ENCODE measurements at regions not wholly inside any gene's neighbourhood (a gene's known extent, or its start where the extent isn't known, plus 50 kb on each side); places are given as distances from the start of the nearest gene placed in this dataset.
"Not testable (repeated sequence)": the region's sequence is repeated elsewhere in the genome, so short reads cannot be mapped to it uniquely, and the experiment has no call there.

GRCh38 chr6:77332915-77333623 lies 130.2 kb downstream of the HTR1B start:
- intact Hi-C loops (cut with micrococcal nuclease) = no loop called here

DNA sequence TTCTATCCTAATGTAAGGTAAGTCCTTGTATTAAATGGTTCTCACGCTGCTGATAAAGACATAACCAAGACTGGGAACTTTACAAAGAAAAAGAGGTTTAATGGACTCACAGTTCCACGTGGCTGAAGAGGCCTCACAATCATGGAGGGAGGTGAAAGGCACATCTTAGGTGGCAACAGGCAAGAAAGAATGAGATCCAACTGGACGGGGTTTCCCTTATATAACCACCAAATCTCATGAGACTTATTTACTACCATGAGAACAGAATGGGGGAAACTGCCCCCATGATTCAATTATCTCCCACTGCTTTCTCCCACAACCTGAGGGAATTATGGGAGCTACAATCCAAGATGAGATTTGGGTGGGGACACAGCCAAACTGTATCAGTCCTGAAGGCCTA lies 136.6 kb downstream of the HTR1B start:
- intact Hi-C loops (cut with micrococcal nuclease) = no loop called here
- DNase-seq (no peak), ATAC-seq (no peak)

More at GRCh38 chr6:77332915-77333623, 130.2 kb downstream of the HTR1B start:
- DNase-seq (no peak), ATAC-seq (no peak)

DNA sequence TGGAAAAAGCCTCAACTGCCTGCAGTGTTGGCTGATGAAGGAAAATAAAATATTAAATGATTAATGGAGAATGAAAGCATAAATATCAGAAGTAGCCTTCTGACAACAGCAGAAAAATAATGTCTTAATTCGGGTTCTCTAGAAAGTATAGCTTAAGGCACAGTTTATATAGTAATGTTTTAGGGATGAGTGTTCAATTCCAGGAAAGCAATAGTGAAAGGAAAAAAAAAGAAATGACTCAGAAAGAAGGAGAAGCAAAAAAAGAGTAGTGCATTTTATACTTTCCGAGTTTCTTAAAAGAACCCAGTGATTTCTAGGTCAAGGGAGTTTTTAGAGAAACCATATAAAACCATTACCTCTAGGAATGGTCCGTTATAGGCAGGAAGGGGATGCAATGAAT lies 137.3 kb downstream of the HTR1B start:
- intact Hi-C loops (cut with micrococcal nuclease) = no loop called here
- no peak for ATAC-seq
- DNase-seq = no peak

- DNase-seq (no peak), ATAC-seq (peak; percentile 98)
- intact Hi-C loops (cut with micrococcal nuclease) = no loop called here
Observed at GRCh38 chr6:77324866-77325265, 138.4 kb downstream of the HTR1B start.

GRCh38 chr6:77322604-77323003 lies 140.7 kb downstream of the HTR1B start:
- intact Hi-C loops (cut with micrococcal nuclease) = no loop called here
- no peak for ATAC-seq

DNA sequence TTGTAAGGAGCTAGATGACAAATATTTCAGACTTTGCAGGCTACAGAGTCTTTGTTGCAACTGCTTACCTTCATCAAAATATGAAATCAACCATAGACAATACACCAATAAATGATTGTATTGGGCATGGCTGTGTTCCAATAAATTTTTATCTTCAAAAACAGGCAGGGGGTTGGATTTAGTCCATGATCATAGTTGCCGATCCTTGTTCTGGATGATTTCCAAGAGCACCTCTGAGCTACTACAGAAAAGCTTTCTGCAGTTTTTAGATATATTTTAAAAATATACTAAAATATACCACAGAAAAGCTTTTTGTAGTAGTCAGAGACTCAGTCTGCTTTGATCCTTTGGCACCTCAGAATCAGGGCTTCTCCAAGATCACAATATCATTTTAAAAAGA lies 145.0 kb downstream of the HTR1B start:
- intact Hi-C loops (cut with micrococcal nuclease) = no loop called here
- DNase-seq (no peak), ATAC-seq (no peak)

More at GRCh38 chr6:77322604-77323003, 140.7 kb downstream of the HTR1B start:
- no peak for DNase-seq

DNA sequence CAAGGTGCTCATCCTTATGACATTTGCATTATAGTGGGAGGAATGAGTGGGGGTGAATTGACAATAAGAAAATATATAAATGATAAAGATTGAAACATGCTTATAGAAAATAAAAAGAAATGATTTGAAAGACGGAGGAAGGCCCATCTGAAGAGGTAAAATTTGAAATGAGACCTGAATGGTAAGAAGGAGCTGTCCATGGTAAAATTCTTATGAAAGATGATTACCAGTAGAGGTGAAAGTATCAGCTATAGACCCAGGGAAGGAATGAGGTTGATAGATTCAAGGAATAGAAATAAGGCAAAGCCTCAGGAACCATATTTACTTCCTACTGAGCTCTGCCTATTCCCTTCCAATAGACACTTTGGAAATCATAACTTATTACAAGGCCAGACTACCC lies 149.7 kb downstream of the HTR1B start:
- DNase-seq = no peak
- ATAC-seq = no peak
- intact Hi-C loops (cut with micrococcal nuclease) = no loop called here

- ATAC-seq (no peak), DNase-seq (no peak)
- intact Hi-C loops (cut with micrococcal nuclease) = no loop called here
Observed at GRCh38 chr6:77299931-77300330, 163.4 kb downstream of the HTR1B start.

DNA sequence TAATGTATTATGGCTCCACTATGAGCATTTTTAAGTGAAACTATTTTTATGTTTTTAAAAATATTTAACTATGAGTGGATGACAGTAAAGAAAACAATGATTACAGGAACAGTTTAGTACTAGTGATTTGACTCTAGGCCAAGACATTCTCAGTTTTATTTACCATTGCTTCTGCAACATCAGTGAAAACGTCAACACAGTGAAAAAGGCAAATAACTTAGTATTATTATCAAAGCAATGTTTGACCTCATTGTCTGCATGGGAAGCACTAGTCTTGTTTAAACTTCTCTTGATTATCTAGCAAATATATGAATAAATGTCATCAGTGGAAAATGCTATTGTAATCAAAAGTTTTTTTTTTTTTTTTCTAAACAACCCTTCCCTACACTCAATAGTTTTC lies 165.0 kb downstream of the HTR1B start:
- intact Hi-C loops (cut with micrococcal nuclease) = no loop called here
- DNase-seq = no peak
- ATAC-seq = no peak

DNA sequence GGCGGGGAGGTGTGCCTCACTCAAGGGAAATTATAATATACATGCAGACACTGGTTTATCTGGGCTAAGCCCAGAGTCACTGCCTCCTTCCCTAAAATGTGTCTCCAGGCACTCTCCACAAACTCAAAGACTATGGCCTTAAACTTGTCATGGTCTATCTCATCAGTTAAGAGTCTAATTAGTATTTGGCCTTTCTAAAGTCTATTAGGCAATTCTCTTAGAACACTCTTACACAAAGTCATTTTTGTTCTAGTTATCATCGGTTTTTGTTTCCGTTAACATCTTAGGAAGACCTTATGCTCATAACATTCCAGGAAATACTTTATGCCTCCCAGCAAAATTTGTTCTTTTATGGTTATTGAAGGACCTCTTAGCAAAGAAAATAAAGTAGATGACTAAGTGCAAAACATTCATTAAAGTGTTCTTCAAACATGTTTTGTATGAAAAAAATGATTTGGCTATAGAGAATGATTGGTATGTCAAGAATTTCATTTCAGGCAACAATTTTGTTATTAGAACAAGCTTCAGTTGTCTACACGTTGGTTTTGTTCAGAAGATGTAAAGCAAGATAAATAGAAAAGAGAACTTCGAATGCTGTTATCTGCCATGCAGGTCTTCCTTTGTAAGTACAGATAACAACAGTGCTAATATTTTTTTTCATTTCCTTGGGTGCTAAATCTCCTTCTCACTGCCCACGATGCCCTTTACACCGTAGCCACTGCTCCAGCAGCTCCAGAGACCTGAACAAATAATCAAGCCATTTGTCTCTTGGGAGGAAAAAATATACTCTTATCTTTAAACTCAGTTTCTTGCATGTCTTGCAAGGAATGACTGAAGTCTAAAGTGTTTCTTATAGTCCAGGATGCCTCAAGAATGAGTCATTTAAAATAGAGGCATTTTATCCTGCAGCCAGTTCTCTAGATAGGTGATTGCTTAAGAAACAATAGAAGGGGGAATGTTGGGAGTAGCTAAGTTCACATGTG lies 170.4 kb downstream of the HTR1B start:
- ATAC-seq = no peak
- intact Hi-C loops (cut with micrococcal nuclease) = no loop called here
- DNase-seq = no peak

- intact Hi-C loops (cut with micrococcal nuclease) = no loop called here
- ATAC-seq = no peak
- DNase-seq = no peak
Observed at GRCh38 chr6:77290798-77291197, 172.5 kb downstream of the HTR1B start.

DNA sequence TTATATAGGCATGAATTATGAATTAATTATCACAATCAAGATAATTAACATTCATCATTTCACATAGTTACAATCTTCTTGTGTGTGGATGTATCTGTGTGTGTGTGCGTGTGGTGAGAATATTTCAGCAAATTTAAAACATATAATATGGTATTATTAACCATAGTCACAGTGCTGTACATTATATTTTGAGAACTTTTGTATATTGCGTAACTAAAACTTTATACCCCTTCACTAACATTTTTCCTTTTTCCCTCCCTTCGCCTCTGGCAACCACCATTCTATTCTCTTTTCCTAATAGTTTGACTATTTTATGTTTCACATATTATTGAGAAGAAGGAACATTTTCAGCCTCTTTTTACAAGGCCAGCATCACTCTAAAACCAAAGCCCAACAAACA lies 176.8 kb downstream of the HTR1B start:
- intact Hi-C loops (cut with micrococcal nuclease) = no loop called here
- no peak for ATAC-seq
- no peak for DNase-seq

DNA sequence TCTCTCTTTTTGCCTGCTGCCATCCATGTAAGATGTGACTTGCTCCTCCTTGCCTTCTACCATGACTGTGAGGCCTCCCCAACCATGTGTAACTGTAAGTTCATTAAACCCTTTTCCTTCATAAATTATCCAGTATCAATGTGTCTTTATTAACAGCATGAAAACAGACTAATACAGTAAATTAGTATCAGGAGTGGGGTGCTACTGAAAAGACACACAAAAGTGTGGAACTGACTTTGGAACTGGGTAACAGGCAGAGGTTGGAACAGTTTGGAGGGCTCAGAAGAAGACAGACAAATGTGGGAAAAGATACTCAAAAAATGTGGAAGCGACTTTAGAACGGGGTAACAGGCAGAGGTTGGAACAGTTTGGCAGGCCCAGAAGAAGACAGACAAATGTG lies 189.4 kb downstream of the HTR1B start:
- ATAC-seq (no peak), DNase-seq (no peak)
- intact Hi-C loops (cut with micrococcal nuclease) = no loop called here

DNA sequence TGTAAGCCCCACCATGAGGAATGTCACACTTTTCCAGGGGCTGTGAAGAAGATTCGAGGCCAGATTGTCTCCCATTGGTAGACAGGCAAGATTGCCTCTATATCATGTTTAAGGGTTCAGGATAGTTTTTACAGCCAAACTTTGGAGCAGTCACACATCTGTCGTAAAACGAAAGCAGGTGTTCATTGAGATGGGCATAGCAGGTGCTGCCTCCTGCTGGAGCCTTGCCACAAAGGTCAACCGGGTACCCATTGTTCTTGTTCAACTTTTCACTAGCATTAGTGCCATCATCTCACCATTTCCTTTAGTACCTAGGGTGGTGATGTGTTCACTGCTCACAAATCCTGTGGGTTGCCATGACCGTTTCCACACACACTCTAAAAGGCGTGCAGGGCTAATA lies 198.3 kb downstream of the HTR1B start:
- ATAC-seq (no peak), DNase-seq (no peak)
- intact Hi-C loops (cut with micrococcal nuclease) = no loop called here

DNA sequence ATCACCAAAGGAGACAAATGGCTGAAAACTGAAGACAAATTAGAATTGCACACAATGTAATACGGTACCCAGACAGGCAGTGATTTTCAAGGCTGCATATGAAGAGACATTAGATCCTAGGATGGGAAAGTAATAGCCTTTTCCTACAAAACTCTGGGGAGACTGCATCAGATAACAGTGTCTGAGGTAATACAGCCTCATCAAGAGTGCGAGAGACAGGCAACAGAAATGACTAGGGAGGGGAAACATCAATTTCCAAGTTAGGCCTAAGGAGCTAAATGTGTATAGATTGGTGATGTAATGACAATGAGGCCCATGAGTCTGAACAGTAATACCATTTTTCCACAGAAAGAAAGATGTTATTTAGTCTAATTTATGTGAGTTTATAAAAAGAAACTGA lies 200.3 kb downstream of the HTR1B start:
- intact Hi-C loops (cut with micrococcal nuclease) = no loop called here
- ATAC-seq (no peak), DNase-seq (no peak)

DNA sequence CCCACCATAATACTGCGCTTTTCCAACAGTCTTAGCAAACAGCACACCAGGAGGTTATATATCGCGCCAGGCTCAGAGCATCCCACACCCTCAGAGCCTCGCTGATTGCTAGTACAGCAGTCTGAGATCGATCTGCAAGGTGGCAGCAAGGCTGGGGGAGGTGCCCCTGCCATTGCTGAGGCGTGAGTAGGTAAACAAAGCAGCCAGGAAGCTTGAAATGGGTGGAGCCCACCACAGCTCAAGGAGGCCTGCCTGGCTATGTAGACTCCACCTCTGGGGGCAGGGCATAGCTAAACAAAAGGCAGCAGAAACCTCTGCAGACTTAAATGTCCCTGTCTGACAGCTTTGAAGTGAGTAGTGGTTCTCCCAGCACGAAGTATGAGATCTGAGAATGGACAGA lies 211.5 kb downstream of the HTR1B start:
- ATAC-seq; intact Hi-C loops (cut with micrococcal nuclease); DNase-seq: not testable (repeated sequence)

DNA sequence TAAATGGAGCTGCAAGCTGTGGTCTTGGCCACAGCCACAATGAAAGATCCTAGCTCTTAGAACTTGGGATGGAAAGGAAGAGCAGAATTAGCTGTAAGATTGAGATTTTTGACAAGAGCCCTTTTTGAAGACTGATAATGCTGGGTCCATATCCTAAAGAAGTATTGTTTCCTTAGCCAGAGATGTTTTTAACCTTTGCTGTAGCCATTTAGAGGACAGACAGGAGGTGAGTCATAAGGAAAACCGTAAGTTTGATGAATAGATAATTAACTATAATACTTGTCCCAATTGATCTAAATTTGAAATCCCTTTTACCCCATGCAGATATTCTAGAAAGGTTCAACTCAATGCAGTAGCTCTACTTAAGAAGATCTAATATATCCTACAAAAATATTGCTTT lies 213.7 kb downstream of the HTR1B start:
- ATAC-seq = no peak
- DNase-seq = no peak
- intact Hi-C loops (cut with micrococcal nuclease) = no loop called here

DNA sequence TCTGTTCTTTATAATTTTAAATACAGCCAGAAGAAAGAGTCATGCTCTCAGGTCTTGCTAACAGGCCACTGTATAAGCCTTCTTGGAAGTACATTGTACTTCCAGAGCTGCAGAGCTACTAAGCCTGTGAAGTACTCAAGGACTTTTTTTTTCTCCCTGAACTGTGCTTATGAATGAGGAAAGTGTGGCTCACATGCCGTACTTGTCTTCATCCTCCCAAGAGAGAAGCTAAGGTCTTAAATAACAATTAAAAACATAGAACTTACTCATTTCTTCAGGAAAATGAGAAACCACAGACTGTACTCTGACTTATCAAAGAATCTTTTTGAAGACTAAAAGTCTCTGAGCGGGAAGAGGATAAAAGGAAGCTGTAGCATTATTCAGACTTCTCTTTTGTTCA lies 218.3 kb downstream of the HTR1B start:
- DNase-seq = no peak
- ATAC-seq = no peak
- intact Hi-C loops (cut with micrococcal nuclease) = no loop called here

- DNase-seq (no peak), ATAC-seq (no peak)
- intact Hi-C loops (cut with micrococcal nuclease) = no loop called here
Observed at GRCh38 chr6:77231438-77232305, 231.6 kb downstream of the HTR1B start.

DNA sequence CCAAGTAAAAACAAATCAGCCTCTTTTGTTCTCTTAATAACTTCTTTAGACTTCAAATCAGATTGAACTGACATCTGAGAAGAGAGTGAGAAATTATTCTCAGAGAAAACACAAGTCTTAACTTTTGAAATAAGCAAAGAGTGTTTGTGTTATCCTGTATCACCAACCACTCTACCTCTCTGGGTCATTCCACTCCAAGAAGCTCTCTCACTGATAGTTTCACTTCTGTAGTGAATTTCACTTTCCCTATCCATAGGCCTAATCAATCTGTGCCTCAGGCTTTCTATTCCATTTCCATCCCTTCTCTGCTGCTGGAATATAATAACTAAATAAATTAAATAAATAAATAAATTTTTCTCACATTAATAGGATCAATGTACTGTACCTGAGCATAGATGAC lies 235.0 kb downstream of the HTR1B start:
- intact Hi-C loops (cut with micrococcal nuclease) = no loop called here
- no peak for ATAC-seq
- no peak for DNase-seq
